HG03108 (cell line): ENCODE measurements at regions not wholly inside any gene's neighbourhood (a gene's known extent, or its start where the extent isn't known, plus 50 kb on each side); places are given as distances from the start of the nearest gene placed in this dataset.
A peak's percentile ranks its signal among the peaks of the same experiment; 100 is the strongest.

ENCODE experiments used
- ATAC-seq: cut with Tn5 transposase; IDR thresholded peaks from one replicate; pipeline ENCODE4 v1.9.1; 2021; ENCODE audit warnings: moderate library complexity; ENCODE audit not compliant: unreplicated experiment

- ATAC-seq: peak; percentile 76
These were observed 96.9 kb upstream of the TMPO start for GRCh38 chr12:98418357-98419075.

GRCh38 chr12:98419081-98419794 is 96.2 kb upstream of the TMPO start:
- ATAC-seq: no peak

DNA sequence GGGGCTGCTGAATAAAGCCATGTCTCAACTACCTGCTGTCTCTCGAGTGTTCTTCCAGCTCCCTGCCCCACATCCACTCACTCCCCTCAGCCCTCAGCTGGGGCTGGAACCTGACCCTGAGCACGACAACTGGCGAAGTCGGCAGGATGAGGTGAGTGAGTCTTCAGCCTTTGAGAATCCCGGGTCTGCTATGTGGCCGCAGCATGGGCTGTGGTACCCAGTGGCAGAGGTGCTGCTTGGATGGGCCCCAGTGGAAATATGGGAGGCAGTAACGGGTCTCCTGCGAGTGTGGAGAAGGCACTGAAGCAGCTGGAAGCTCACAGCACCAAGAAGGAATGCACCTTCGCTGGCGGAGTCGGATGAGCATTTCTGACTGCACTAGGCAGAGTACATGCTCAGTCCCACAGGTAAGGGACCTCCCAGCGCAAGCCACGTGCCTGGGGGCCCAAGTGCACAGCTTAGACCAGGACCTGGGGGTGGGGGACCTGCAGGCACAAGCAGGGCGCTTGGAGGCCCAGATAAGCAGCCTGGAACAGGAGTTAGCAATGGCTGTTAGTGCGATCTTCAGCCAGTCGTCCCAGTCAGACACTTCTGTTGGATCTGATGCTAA is 95.5 kb upstream of the TMPO start:
- ATAC-seq: no peak

- ATAC-seq: no peak
These were observed 94.9 kb upstream of the TMPO start for GRCh38 chr12:98420461-98420860.

- no peak for ATAC-seq
These were observed 94.1 kb upstream of the TMPO start for GRCh38 chr12:98421316-98421715.

GRCh38 chr12:98422359-98422758 is 93.0 kb upstream of the TMPO start:
- no peak for ATAC-seq

- no peak for ATAC-seq
These were observed 92.6 kb upstream of the TMPO start for GRCh38 chr12:98422812-98423211.

DNA sequence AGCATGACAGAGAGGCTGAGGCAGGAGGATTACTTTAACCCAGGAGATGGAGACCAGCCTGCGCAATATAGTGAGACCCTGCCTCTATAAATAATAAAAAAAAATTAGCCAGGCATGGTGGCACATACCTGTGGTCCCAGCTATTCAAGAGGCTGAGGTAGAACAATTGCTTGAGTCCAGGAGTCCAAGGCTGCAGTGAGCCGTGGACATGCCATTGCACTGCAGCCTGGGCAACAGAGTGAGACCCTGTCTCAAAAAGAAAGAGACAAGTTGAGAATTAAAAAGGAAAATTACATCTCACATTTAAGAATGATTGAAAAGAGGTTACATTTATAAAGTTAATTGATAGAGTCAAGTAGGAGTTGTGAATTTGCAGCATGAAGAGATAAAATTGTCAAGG is 91.4 kb upstream of the TMPO start:
- no peak for ATAC-seq

- ATAC-seq: peak; percentile 75
These were observed 90.5 kb upstream of the TMPO start for GRCh38 chr12:98424726-98425401.

DNA sequence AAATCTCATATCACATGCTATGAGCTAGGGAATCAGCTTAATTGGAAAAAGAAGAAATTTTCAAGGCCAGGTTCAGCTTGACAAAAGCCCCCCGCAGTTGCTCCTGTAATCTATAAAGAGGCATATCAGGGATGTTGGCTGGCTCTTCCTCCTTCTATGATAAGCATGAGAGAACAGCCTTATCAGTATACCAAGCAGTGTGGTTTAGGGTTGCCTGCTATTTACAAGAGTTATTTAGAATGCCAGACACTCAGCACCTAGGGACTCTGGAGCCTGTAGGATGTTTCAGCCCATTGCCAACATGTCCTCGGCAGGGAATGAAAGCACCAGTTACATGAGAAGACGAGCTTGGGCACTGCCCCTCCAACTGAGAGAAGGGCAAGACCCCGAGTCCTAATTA is 89.5 kb upstream of the TMPO start:
- ATAC-seq: no peak

- no peak for ATAC-seq
These were observed 84.3 kb upstream of the TMPO start for GRCh38 chr12:98431089-98431488.

DNA sequence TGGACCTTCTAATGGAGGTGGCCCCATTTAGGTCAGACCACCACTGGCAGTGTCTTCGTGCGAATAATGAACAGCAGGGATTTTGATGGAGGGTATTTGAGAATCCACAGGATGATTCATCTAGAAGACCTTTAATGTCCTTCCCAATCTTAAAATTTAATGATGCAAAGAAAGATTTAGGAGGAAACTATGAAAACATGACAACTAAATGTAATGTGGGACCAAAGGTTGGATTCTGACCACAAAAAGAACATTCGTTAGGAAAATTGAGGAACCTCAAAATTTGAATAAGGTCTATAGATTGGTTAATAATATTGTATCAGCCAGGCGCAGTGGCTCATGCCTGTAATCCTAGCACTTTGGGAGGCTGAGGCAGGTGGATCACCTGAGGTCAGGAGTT is 78.2 kb upstream of the TMPO start:
- no peak for ATAC-seq

DNA sequence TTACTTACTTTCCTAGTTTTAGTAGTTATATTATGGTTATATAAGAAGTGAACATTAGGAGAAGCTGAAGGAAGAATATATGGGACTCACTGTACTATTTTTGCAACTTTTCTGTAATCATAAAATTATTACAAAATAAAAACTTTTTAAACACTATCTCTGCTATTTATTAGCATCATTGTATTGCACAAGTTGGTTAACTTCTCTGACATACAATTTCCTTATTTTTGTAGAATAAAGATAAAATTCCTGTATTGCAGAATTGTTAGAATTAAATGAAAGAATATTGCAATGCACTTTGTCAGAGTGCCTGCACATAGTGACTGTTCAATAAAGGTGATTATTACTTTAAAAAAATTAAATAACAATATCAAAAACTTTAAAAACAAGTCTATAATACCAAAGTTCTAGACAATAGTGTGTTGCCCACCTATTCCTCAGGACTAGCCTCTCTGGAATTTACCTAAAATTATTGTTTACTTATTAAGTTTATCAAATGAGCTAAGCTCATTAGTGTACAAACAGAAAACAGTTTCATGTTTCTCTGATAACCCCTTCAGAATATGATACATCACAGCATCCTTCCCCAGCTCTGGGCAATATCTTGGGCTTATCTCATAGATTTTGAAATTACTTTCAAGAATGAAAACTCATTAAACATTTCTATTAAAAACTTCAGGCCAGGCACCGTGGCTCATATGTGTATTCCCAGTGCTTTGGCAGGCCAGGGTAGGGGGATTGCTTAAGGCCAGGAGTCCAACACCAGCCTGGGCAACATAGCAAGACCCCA is 77.4 kb upstream of the TMPO start:
- no peak for ATAC-seq

DNA sequence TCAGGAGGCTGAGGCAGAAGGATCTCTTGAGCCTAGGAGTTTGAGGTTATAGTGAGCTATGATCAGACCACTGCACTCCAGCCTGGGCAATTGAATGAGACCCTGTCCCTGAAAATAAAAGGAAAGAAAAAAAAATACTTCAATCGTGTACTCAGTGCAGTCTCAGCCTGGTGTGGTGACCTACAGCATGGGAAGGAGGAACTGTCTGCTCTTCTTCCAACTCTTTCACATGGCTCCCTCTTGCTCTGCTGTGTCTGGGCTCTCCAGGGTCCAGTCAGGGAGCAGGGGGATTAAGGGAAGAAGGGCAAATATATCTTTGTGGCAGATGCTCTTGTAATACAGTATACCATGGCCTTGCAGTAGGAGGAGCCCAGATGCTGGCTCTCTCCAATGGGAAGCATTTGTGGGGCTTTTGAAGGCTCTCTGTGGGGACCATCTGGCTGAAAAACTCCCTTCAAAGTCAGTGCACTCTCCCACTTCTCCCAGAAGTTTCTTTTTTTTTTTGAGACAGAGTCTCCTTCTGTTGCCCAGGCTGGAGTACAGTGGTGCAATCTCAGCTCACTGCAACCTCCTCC is 76.6 kb upstream of the TMPO start:
- no peak for ATAC-seq

- no peak for ATAC-seq
These were observed 75.9 kb upstream of the TMPO start for GRCh38 chr12:98439471-98439951.

DNA sequence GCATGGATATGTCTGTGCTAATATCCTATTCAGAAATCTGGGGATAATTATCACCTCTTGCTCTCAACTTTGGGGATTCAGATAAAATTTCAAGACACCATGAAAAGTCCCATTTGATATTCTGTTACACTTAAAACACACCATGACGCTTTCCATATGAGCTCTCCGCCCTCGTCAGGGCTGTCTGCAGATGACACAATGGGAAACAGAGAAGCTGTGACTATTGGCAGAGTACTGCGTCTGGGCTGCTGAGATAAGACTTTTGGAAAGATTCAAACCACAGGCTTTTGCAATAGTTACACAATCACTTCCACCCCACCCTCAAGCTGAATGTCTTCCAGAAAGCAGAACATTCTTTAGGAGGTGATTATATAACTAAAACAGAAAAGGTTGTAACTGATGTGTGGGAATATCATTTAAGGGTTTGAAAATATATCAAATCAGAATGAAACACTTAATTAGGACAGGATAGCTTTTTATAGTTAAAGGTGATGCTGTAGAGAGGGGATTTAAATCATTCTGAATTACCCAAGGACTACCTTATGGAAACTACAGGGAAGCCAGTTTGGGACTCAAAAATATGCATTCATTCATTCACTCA is 75.3 kb upstream of the TMPO start:
- ATAC-seq: no peak

DNA sequence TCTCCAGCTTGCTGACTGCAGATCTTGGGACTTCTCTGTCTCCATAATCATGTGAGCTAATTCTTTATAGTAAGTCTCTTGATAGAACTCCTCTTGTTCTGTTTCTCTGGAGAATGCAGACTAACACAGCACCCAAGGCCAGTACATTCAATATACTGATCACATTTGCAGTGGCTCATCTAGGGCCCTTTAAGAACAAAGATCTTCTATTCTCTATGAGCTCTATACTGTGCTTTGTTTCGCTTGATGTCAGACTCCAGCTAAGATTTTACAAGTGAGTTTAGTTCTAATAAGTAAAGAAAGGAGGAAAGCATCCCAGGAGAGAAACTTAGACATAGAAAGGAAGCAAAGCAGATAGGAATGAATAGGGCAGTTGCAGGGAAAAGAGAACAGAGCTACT is 69.3 kb upstream of the TMPO start:
- no peak for ATAC-seq

DNA sequence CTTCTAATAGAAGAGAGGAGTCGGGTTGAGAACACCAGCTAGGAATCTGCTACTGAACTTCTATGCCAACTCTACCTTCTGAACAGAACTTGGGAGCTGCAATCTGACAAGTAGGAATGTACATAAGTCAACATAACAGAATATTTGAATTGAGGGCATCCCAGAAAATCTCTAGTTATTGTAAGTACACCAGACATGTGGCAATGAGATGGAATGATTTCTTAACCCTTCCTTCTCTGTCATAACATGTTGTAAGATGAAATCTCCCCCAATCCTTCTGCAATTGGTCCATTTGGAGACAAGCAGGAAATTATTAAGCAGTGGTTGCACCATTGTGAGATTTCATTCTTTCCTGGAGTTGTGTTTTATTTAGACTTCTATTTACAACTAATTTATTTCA is 68.7 kb upstream of the TMPO start:
- ATAC-seq: no peak

DNA sequence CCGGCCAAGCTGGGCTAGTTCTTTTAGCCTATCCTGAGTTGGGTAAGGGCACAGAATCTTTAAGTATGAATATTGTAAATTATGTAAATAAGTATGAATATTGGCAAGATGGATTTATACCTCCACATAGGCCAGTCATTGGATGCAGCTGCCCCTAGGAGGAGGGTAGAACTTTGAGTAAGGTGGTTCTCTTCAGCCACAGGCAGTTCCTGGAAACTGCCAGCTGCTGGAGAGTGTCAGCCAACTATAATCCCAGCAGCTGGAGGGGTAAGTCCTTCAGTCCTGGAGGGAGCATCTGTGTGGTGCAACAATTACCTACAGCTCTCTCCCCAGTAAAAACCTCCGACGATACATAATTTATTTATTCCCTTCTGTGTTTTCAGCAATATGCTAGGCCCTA is 65.8 kb upstream of the TMPO start:
- ATAC-seq: no peak

GRCh38 chr12:98453070-98453469 is 62.3 kb upstream of the TMPO start:
- no peak for ATAC-seq
